Fibroblast of lung (primary cell): ENCODE measurements at regions not wholly inside any gene's neighbourhood (a gene's known extent, or its start where the extent isn't known, plus 50 kb on each side); places are given as distances from the start of the nearest gene placed in this dataset.

Experiments
- DNase-seq, 2 donors: peaks; one replicate each; pipeline versions ENCODE4 v3.0.0 to v3.0.0-alpha.2; 2010; ENCODE audit warnings: low read depth in 2 of 2
- H2AFZ ChIP-seq: 2 replicates; pipeline ENCODE4 v1.5.1; 2012; ENCODE audit warnings: low read length, control low read depth, inconsistent platforms
- H3K27ac ChIP-seq: 2 replicates; pipeline ENCODE4 v1.5.1; 2011; ENCODE audit warnings: low read length, control low read depth; ENCODE audit not compliant: insufficient read depth
- H3K27me3 ChIP-seq: 2 replicates; pipeline ENCODE4 v1.5.1; 2011; ENCODE audit warnings: mild to moderate bottlenecking, low read length; ENCODE audit not compliant: control insufficient read depth, insufficient read depth
- H3K36me3 ChIP-seq: 2 replicates; pipeline ENCODE4 v1.5.1; 2011; ENCODE audit warnings: low read length; ENCODE audit not compliant: control insufficient read depth, insufficient read depth
- H3K4me1 ChIP-seq: 2 replicates; pipeline ENCODE4 v1.5.1; 2011; ENCODE audit warnings: low read length; ENCODE audit not compliant: control insufficient read depth, insufficient read depth; ENCODE audit errors: extremely low read depth
- H3K4me2 ChIP-seq: 2 replicates; pipeline ENCODE4 v1.5.1; 2011; ENCODE audit warnings: low read length, control low read depth; ENCODE audit not compliant: insufficient read depth; ENCODE audit errors: extremely low read depth
- H3K4me3 ChIP-seq, 4 experiments: fragments of 200-600 bp in 1 of 4; sonication (generic) in 1 of 4; replicated peaks in 1 of 4; 2 replicates each; pipeline ENCODE4 v1.5.1; 2011 to 2016; ENCODE audit warnings: low read length in 4 of 4, low read depth in 3 of 4, mild to moderate bottlenecking in 3 of 4, control low read depth in 2 of 4, inconsistent platforms in 1 of 4, mixed read lengths in 1 of 4; ENCODE audit not compliant: insufficient read depth in 1 of 4; ENCODE audit errors: control extremely low read depth in 1 of 4
- H3K79me2 ChIP-seq: 2 replicates; pipeline ENCODE4 v1.5.1; 2012; ENCODE audit warnings: mild to moderate bottlenecking, low read length, inconsistent platforms; ENCODE audit not compliant: control insufficient read depth, insufficient read depth
- H3K9ac ChIP-seq: 2 replicates; pipeline ENCODE4 v1.5.1; 2011; ENCODE audit warnings: mild to moderate bottlenecking, low read length, control low read depth; ENCODE audit not compliant: insufficient read depth
- H3K9me3 ChIP-seq: 2 replicates; pipeline ENCODE4 v1.5.1; 2012; ENCODE audit warnings: low read depth, low read length; ENCODE audit not compliant: control insufficient read depth, insufficient read depth
- H4K20me1 ChIP-seq: 2 replicates; pipeline ENCODE4 v1.5.1; 2011; ENCODE audit warnings: low read length; ENCODE audit not compliant: control insufficient read depth, insufficient read depth; ENCODE audit errors: extremely low read depth
- EZH2 ChIP-seq: IDR thresholded peaks from 2 replicates; pipeline ENCODE4 v1.5.1; 2012; ENCODE audit warnings: low read length, control low read depth, mild to moderate bottlenecking; ENCODE audit errors: missing control alignments
- TF ChIP-seq, protein P1 (sequence below), 2 donors: IDR thresholded peaks in 1 of 2; conservative IDR thresholded peaks in 1 of 2; 1 replicate in 1 of 2; 2 replicates in 1 of 2; pipeline ENCODE4 v1.5.1; 2011 to 2012; ENCODE audit warnings: low read length in 2 of 2, control low read depth in 1 of 2, inconsistent platforms in 1 of 2, low read depth in 1 of 2, mild to moderate bottlenecking in 1 of 2

DNA sequence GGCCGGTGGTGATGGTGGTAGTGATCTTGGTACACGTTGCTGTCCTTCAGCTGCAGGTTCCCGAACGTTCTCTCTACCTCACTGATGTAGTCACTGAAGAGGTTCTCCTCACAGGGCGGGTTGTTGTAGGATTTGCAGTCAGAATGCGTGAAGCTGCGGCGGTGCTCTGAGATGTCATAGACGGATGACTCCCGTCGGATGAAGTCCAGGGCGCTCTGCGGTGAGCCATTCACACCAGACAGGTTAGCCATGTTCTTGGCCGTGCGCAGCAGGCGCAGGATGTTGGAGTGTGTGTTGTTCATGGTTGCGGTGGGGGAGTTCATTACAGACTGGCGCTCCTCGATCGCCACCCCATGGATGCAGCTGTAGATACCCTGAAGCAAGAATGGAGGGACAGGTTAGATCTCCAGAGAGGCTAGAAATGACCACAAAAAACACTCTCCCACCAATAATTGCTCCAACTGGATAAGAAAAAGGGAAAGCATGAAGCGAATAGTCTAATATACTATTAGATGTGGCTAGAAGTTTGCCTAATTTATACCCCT, 367.8 kb downstream of the EMP1 start:
- H4K20me1 ChIP-seq: no peaks in the 10 kb centered on the region
- H3K36me3 ChIP-seq: no peaks in the 10 kb centered on the region
- H3K9ac ChIP-seq: no peak overlapping the region
- no peaks in the 10 kb centered on the region for H3K4me1 ChIP-seq
- no peak for TF ChIP-seq EZH2
- TF ChIP-seq, protein P1, sequence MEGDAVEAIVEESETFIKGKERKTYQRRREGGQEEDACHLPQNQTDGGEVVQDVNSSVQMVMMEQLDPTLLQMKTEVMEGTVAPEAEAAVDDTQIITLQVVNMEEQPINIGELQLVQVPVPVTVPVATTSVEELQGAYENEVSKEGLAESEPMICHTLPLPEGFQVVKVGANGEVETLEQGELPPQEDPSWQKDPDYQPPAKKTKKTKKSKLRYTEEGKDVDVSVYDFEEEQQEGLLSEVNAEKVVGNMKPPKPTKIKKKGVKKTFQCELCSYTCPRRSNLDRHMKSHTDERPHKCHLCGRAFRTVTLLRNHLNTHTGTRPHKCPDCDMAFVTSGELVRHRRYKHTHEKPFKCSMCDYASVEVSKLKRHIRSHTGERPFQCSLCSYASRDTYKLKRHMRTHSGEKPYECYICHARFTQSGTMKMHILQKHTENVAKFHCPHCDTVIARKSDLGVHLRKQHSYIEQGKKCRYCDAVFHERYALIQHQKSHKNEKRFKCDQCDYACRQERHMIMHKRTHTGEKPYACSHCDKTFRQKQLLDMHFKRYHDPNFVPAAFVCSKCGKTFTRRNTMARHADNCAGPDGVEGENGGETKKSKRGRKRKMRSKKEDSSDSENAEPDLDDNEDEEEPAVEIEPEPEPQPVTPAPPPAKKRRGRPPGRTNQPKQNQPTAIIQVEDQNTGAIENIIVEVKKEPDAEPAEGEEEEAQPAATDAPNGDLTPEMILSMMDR (conservative IDR thresholded peaks at IDR 0.05 in 1 of 2, IDR thresholded peaks at IDR 0.05 in 1 of 2; ENCODE audit: low read depth in 1 of 2, low read length in 2 of 2): no peak
- no peak for DNase-seq
- H3K27ac ChIP-seq: no peak overlapping the region
- no peaks in the 10 kb centered on the region for H3K9me3 ChIP-seq
- no peak overlapping the region for H3K4me3 ChIP-seq
- no peaks in the 10 kb centered on the region for H3K79me2 ChIP-seq
- no peak overlapping the region for H3K4me2 ChIP-seq
- H2AFZ ChIP-seq: no peak overlapping the region
- no peaks in the 10 kb centered on the region for H3K27me3 ChIP-seq

DNA sequence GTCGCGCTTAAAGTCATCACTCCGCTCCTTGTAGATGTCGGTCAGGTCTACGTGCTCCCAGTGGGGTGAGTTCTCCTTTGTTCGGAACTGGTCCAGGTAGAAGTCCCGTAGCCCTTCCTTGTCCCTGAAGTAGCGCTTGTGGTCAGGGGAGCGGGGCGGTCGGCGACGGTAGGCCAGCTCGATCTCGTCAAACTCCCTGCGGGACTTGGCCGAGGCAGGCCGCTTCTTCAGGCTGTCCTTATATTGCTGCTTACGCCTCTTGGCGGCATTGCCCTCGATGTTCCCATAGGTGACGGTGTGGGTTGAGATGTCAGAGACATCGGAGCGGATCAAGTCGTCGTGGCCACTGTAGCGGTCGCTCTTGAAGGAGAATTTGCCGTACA, 367.2 kb downstream of the EMP1 start:
- Histone ChIP-seq H4K20me1 (no peaks in the 10 kb centered on the region), H3K9me3 (no peaks in the 10 kb centered on the region), H3K36me3 (no peaks in the 10 kb centered on the region), H3K79me2 (no peaks in the 10 kb centered on the region), H3K27ac (no peak overlapping the region), H3K9ac (no peak overlapping the region), H3K4me2 (no peak overlapping the region), H2AFZ (no peak overlapping the region), H3K4me1 (no peaks in the 10 kb centered on the region), H3K27me3 (no peaks in the 10 kb centered on the region), H3K4me3 (no peak overlapping the region)
- DNase-seq: no peak
- TF ChIP-seq, protein P1 (conservative IDR thresholded peaks at IDR 0.05 in 1 of 2, IDR thresholded peaks at IDR 0.05 in 1 of 2; ENCODE audit: low read depth in 1 of 2, low read length in 2 of 2): no peak
- no peak for TF ChIP-seq EZH2

DNA sequence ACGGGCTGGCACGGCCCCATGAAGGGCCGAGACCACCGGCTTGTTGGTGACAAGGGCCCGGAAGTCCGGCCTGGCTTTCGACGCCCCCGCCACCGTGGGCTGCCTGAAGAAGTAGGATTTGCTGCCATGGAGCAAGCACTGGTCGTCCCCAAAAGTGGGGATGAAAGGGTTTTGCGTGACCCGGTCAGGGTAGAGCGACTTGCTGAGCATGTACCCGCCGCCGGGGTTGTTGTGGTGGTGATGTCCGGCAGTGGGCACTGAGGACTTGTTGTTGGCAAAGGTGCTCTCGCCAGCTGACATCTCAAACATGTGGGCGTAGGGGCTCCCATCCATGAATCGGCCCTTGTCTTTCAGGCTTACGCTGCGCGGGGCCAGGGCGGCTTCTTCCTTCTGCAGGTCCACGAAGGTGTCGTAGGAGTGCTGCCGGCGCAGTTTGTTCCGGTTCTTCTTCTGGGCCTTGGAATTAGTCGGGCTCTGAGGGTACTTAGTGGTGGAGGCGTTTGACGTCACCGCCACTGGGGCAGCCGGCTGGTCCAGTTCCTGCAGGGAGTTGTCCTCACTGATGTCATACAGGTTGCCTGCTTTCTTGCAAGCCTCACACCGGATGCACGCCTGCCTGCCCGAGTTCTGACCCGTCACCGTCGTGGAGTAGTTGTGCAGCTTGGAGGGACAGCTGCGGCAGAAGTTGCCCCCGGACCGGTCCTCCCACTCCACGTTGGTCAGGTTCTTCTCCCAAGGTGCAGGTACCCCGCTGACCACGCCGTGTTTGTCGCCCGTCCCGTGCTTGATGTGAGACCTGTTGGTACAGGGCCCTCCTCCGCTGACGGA, 366.6 kb downstream of the EMP1 start:
- no peak for DNase-seq

More for the DNA sequence above, 366.6 kb downstream of the EMP1 start:
- no peak overlapping the region for H3K4me3 ChIP-seq
- H4K20me1 ChIP-seq: no peaks in the 10 kb centered on the region
- no peaks in the 10 kb centered on the region for H3K4me1 ChIP-seq
- no peak for TF ChIP-seq EZH2
- TF ChIP-seq, protein P1 (conservative IDR thresholded peaks at IDR 0.05 in 1 of 2, IDR thresholded peaks at IDR 0.05 in 1 of 2; ENCODE audit: low read depth in 1 of 2, low read length in 2 of 2): no peak
- no peaks in the 10 kb centered on the region for H3K27me3 ChIP-seq
- H3K9me3 ChIP-seq: no peaks in the 10 kb centered on the region
- no peak overlapping the region for H3K4me2 ChIP-seq
- no peaks in the 10 kb centered on the region for H3K79me2 ChIP-seq
- no peaks in the 10 kb centered on the region for H3K36me3 ChIP-seq
- no peak overlapping the region for H3K9ac ChIP-seq
- H3K27ac ChIP-seq: no peak overlapping the region
- H2AFZ ChIP-seq: no peak overlapping the region
